GM10266 (cell line): ENCODE measurements at regions not wholly inside any gene's neighbourhood (a gene's known extent, or its start where the extent isn't known, plus 50 kb on each side); places are given as distances from the start of the nearest gene placed in this dataset.

ENCODE experiments used
- DNase-seq: peaks from one replicate; pipeline ENCODE4 v3.0.0; 2012; ENCODE audit errors: extremely low spot score
- CTCF ChIP-seq: IDR thresholded peaks from 2 replicates; pipeline ENCODE4 v1.5.1; 2012; ENCODE audit warnings: mild to moderate bottlenecking, low read depth; ENCODE audit not compliant: control insufficient read depth, insufficient read depth; ENCODE audit errors: missing control alignments

- no peak for TF ChIP-seq CTCF
- DNase-seq, result no peak
These were observed 426.2 kb upstream of the BRINP1 start for GRCh38 chr9:119795395-119795794.

- TF ChIP-seq CTCF, result no peak
These were observed 425.6 kb upstream of the BRINP1 start for GRCh38 chr9:119794836-119795235.

GRCh38 chr9:119793218-119793617 lies 424.0 kb upstream of the BRINP1 start:
- no peak for DNase-seq
- no peak for TF ChIP-seq CTCF

More at GRCh38 chr9:119794836-119795235, 425.6 kb upstream of the BRINP1 start:
- no peak for DNase-seq

- TF ChIP-seq CTCF, result no peak
- no peak for DNase-seq
These were observed 423.0 kb upstream of the BRINP1 start for GRCh38 chr9:119792242-119792641.

GRCh38 chr9:119789987-119790386 lies 420.8 kb upstream of the BRINP1 start:
- no peak for TF ChIP-seq CTCF
- DNase-seq, result no peak

GRCh38 chr9:119788921-119789320 lies 419.7 kb upstream of the BRINP1 start:
- TF ChIP-seq CTCF, result no peak
- DNase-seq, result no peak

- TF ChIP-seq CTCF, result no peak
- DNase-seq, result no peak
These were observed 412.7 kb upstream of the BRINP1 start for GRCh38 chr9:119781886-119782285.

- no peak for DNase-seq
- TF ChIP-seq CTCF, result no peak
These were observed 406.2 kb upstream of the BRINP1 start for GRCh38 chr9:119775410-119775809.
